H1 (cell line): ENCODE measurements at regions not wholly inside any gene's neighbourhood (a gene's known extent, or its start where the extent isn't known, plus 50 kb on each side); places are given as distances from the start of the nearest gene placed in this dataset.

Experiments used
- CTCF ChIA-PET: fragments of 300-600 bp; sonication (Branson Sonifier 250); formaldehyde crosslinking; loops from one replicate; lab custom pipeline; 2021; ENCODE audit not compliant: partially characterized antibody; lab: Charles Lee
- POLR2A ChIA-PET: fragments of 300-600 bp; sonication (Branson Sonifier 250); formaldehyde crosslinking; loops from one replicate; lab custom pipeline; 2021; ENCODE audit warnings: inconsistent platforms; ENCODE audit not compliant: partially characterized antibody; lab: Charles Lee
- DNase-seq, 2 experiments: peaks; one replicate each; pipeline versions ENCODE4 v3.0.0 to v3.0.0-alpha.2; 2010 to 2022; ENCODE audit warnings: low spot score in 2 of 2, low read depth in 1 of 2, mixed read lengths in 1 of 2
- FAIRE-seq: peaks from 2 replicates; lab custom pipeline; 2011; peaks lifted over from hg19 to GRCh38; lab: Jason Lieb, UNC
- H2AFZ ChIP-seq: 2 replicates; pipeline ENCODE4 v1.8.1; 2012; ENCODE audit warnings: low read length, inconsistent platforms
- H2AK5ac ChIP-seq: 2 replicates; pipeline ENCODE4 v1.6.1; 2013; ENCODE audit warnings: low read depth, low read length
- H2BK120ac ChIP-seq: replicated peaks from 2 replicates; pipeline ENCODE3; 2013; ENCODE audit warnings: low read depth, low read length, inconsistent platforms
- H2BK12ac ChIP-seq: 2 replicates; pipeline ENCODE4 v1.6.1; 2013; ENCODE audit warnings: low read depth, low read length
- H2BK15ac ChIP-seq: 2 replicates; pipeline ENCODE4 v1.6.1; 2013; ENCODE audit warnings: low read length
- H2BK20ac ChIP-seq: 2 replicates; pipeline ENCODE4 v1.6.1; 2013; ENCODE audit warnings: low read length
- H2BK5ac ChIP-seq: 2 replicates; pipeline ENCODE4 v1.6.1; 2013; ENCODE audit warnings: low read depth, low read length
- H3K14ac ChIP-seq: 2 replicates; pipeline ENCODE4 v1.6.1; 2013; ENCODE audit warnings: inconsistent platforms; ENCODE audit not compliant: insufficient read length
- H3K18ac ChIP-seq: 2 replicates; pipeline ENCODE4 v1.6.1; 2013; ENCODE audit warnings: low read length; ENCODE audit errors: extremely low read depth
- H3K23ac ChIP-seq: 2 replicates; pipeline ENCODE4 v1.6.1; 2013; ENCODE audit warnings: inconsistent platforms; ENCODE audit not compliant: insufficient read length
- H3K23me2 ChIP-seq: 2 replicates; pipeline ENCODE4 v1.6.1; 2013; ENCODE audit warnings: low read depth, low read length
- H3K27ac ChIP-seq: 2 replicates; pipeline ENCODE4 v1.6.1; 2011; ENCODE audit warnings: low read depth, low read length, inconsistent platforms
- H3K27me3 ChIP-seq, 4 experiments: replicated peaks in 1 of 4; 1 replicate in 1 of 4; 2 replicates in 3 of 4; pipeline versions ENCODE4 v1.6.1 to v1.8.1; 2011 to 2013; ENCODE audit warnings: low read length in 3 of 4, mild to moderate bottlenecking in 3 of 4, inconsistent platforms in 2 of 4, mixed read lengths in 2 of 4, moderate library complexity in 1 of 4; ENCODE audit not compliant: control insufficient read depth in 3 of 4, insufficient read depth in 3 of 4; ENCODE audit errors: extremely low read depth in 1 of 4
- H3K36me3 ChIP-seq, 4 experiments: 2 replicates each; pipeline versions ENCODE4 v1.6.1 to v1.8.1; 2011 to 2013; ENCODE audit warnings: mild to moderate bottlenecking in 4 of 4, low read length in 3 of 4, moderate library complexity in 2 of 4, control low read depth in 1 of 4, inconsistent platforms in 1 of 4; ENCODE audit not compliant: insufficient read depth in 4 of 4, control insufficient read depth in 2 of 4
- H3K4ac ChIP-seq: replicated peaks from 2 replicates; pipeline ENCODE3; 2013; ENCODE audit warnings: low read length, low read depth, mixed read lengths, inconsistent platforms; ENCODE audit not compliant: insufficient read length
- H3K4me1 ChIP-seq, 4 experiments: replicated peaks in 1 of 4; 1 replicate in 1 of 4; 2 replicates in 3 of 4; pipeline versions ENCODE4 v1.6.1 to v1.8.1; 2011 to 2013; ENCODE audit warnings: low read length in 3 of 4, inconsistent platforms in 2 of 4, mixed read lengths in 1 of 4; ENCODE audit not compliant: insufficient read depth in 4 of 4, control insufficient read depth in 3 of 4
- H3K4me2 ChIP-seq, 2 experiments: 2 replicates each; pipeline versions ENCODE4 v1.6.1 to v1.8.1; 2011 to 2013; ENCODE audit warnings: low read depth in 2 of 2, low read length in 2 of 2, control low read depth in 1 of 2, inconsistent platforms in 1 of 2, mild to moderate bottlenecking in 1 of 2; ENCODE audit not compliant: insufficient read depth in 1 of 2
- H3K4me3 ChIP-seq, 4 experiments: fragments of 200-600, 300-600 bp in 1 of 4; sonication (generic), shearing (Covaris generic), sonication (Bioruptor Twin) in 1 of 4; 2 replicates each; pipeline versions ENCODE4 v1.5.1 to v1.8.1; 2011 to 2016; ENCODE audit warnings: low read length in 4 of 4, low read depth in 3 of 4, control low read depth in 2 of 4, inconsistent platforms in 2 of 4, mild to moderate bottlenecking in 2 of 4, mixed read lengths in 1 of 4, moderate library complexity in 1 of 4; ENCODE audit not compliant: insufficient read depth in 2 of 4; ENCODE audit errors: extremely low read depth in 1 of 4
- H3K56ac ChIP-seq: replicated peaks from 2 replicates; pipeline ENCODE3; 2013; ENCODE audit warnings: low read depth, mild to moderate bottlenecking, mixed read lengths, low read length, inconsistent platforms; ENCODE audit not compliant: insufficient read length
- H3K79me1 ChIP-seq: 2 replicates; pipeline ENCODE4 v1.6.1; 2013; ENCODE audit warnings: low read depth, low read length, control low read depth
- H3K79me2 ChIP-seq, 2 experiments: 2 replicates each; pipeline versions ENCODE4 v1.6.1 to v1.8.1; 2012 to 2013; ENCODE audit warnings: low read length in 2 of 2, mild to moderate bottlenecking in 2 of 2, inconsistent platforms in 1 of 2; ENCODE audit not compliant: insufficient read depth in 2 of 2, control insufficient read depth in 1 of 2
- H3K9ac ChIP-seq, 4 experiments: replicated peaks in 1 of 4; 1 replicate in 1 of 4; 2 replicates in 3 of 4; pipeline versions ENCODE4 v1.6.1 to v1.8.1; 2011 to 2013; ENCODE audit warnings: low read depth in 3 of 4, low read length in 3 of 4, control low read depth in 2 of 4, mild to moderate bottlenecking in 2 of 4, moderate library complexity in 2 of 4, inconsistent platforms in 1 of 4; ENCODE audit errors: extremely low read depth in 1 of 4
- H3K9me3 ChIP-seq, 2 experiments: 2 replicates each; pipeline versions ENCODE4 v1.6.1 to v1.8.1; 2012 to 2013; ENCODE audit warnings: mild to moderate bottlenecking in 2 of 2, moderate library complexity in 2 of 2, control low read depth in 1 of 2, inconsistent platforms in 1 of 2, low read depth in 1 of 2, low read length in 1 of 2, mixed read lengths in 1 of 2; ENCODE audit not compliant: insufficient read depth in 2 of 2
- H4K20me1 ChIP-seq, 2 experiments: replicated peaks in 1 of 2; 2 replicates each; pipeline versions ENCODE3 to v1.8.1; 2011 to 2013; ENCODE audit warnings: inconsistent platforms in 2 of 2, low read length in 2 of 2, mild to moderate bottlenecking in 1 of 2; ENCODE audit not compliant: insufficient read depth in 2 of 2, control insufficient read depth in 1 of 2
- H4K5ac ChIP-seq: 2 replicates; pipeline ENCODE4 v1.6.1; 2013; ENCODE audit warnings: low read length, low read depth, mixed read lengths, inconsistent platforms; ENCODE audit not compliant: insufficient read length
- H4K8ac ChIP-seq: 2 replicates; pipeline ENCODE4 v1.8.0; 2013; ENCODE audit warnings: mild to moderate bottlenecking, moderate library complexity, low read length, inconsistent platforms; ENCODE audit not compliant: insufficient read depth; ENCODE audit errors: extremely low read depth
- H4K91ac ChIP-seq: replicated peaks from 2 replicates; pipeline ENCODE3; 2013; ENCODE audit warnings: low read length, mixed read lengths, inconsistent platforms; ENCODE audit not compliant: insufficient read length
- CHD1 ChIP-seq: IDR thresholded peaks from 2 replicates; pipeline ENCODE4 v1.6.1; 2012; ENCODE audit warnings: low read depth, low read length, improper control_type of control experiment
- CHD2 ChIP-seq: IDR thresholded peaks from 2 replicates; pipeline ENCODE4 v1.6.1; 2012; ENCODE audit warnings: low read length, improper control_type of control experiment
- FOSL1 ChIP-seq: IDR thresholded peaks from 2 replicates; pipeline ENCODE4 v1.6.1; 2011; ENCODE audit warnings: mild to moderate bottlenecking, low read depth, low read length, moderate library complexity; ENCODE audit not compliant: insufficient read depth
- GTF2F1 ChIP-seq: IDR thresholded peaks from 2 replicates; pipeline ENCODE4 v1.6.1; 2012; ENCODE audit warnings: low read depth, low read length, improper control_type of control experiment, borderline replicate concordance
- SAP30 ChIP-seq: fragments of 300-600 bp; sonication (generic); IDR thresholded peaks from 2 replicates; pipeline ENCODE4 v1.7.1; 2012; ENCODE audit warnings: low read length, moderate library complexity, mild to moderate bottlenecking, inconsistent platforms; ENCODE audit not compliant: insufficient read depth, insufficient replicate concordance
- TEAD4 ChIP-seq: IDR thresholded peaks from 2 replicates; pipeline ENCODE4 v1.6.1; 2012; ENCODE audit warnings: low read depth, low read length, inconsistent platforms, mixed read lengths
- WGBS, 2 experiments: shearing (Covaris generic) in 1 of 2; methylation state at CpG; one replicate each; pipeline versions ENCODE4 v1.1.6 to v1.1.7; 2013 to 2015; ENCODE audit warnings: low lambda C conversion rate in 2 of 2, mixed read lengths in 2 of 2, inconsistent platforms in 1 of 2, low coverage in 1 of 2, missing lambda C conversion rate in 1 of 2; ENCODE audit not compliant: insufficient replicate concordance in 2 of 2, insufficient coverage in 1 of 2, insufficient read length in 1 of 2; ENCODE audit errors: extremely low coverage in 1 of 2, missing lambda C conversion rate in 1 of 2; 5-methylcytosine and 5-hydroxymethylcytosine counted together
- TF ChIP-seq, protein P1 (sequence below): IDR thresholded peaks from 2 replicates; pipeline ENCODE4 v1.6.1; 2011; ENCODE audit warnings: low read depth, mild to moderate bottlenecking, low read length; ENCODE audit not compliant: insufficient read depth
- TF ChIP-seq, protein P2 (sequence below), 3 experiments: IDR thresholded peaks; 1 replicate in 2 of 3; 2 replicates in 1 of 3; pipeline versions ENCODE4 v1.5.1 to v1.6.1; 2011; ENCODE audit warnings: low read length in 3 of 3, mild to moderate bottlenecking in 3 of 3, inconsistent platforms in 2 of 3, low read depth in 1 of 3, moderate library complexity in 1 of 3; ENCODE audit not compliant: insufficient read depth in 1 of 3; ENCODE audit errors: control extremely low read depth in 1 of 3

DNA sequence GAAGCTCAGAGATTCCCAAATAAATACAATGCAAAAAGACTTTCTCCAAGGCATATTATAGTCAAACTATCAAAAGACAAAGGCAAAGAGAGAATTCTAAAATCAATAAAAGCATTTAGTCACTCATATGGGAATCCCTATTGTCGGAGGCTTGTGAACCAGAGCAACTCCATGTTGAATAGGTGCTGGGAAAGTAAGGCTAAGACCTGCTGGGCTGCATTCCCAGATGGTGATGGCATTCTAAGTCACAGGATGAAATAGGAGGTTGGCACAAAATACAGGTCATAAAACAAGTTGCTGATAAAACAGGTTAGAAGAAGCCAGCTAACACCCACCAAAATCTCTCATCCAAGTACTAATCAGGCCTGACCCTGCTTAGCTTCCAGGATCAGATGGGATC is 84.5 kb downstream of the JRKL start:
- Histone ChIP-seq H4K8ac (no peak overlapping the region), H2BK15ac (no peak overlapping the region), H2AK5ac (no peak overlapping the region), H2BK20ac (no peak overlapping the region), H3K79me2 (no peaks in the 10 kb centered on the region), H2BK12ac (no peak overlapping the region), H3K4me1 (no peaks in the 10 kb centered on the region), H3K14ac (no peak overlapping the region), H3K18ac (no peak overlapping the region), H2BK5ac (no peak overlapping the region), H3K9ac (no peak overlapping the region), H4K91ac (no peak overlapping the region), H2BK120ac (no peak overlapping the region), H2AFZ (no peak overlapping the region), H3K23me2 (no peaks in the 10 kb centered on the region), H4K20me1 (no peaks in the 10 kb centered on the region), H3K79me1 (no peaks in the 10 kb centered on the region), H3K27ac (no peak overlapping the region), H3K4ac (no peak overlapping the region), H3K9me3 (no peaks in the 10 kb centered on the region; a peak in 1 of 4 replicates), H3K56ac (no peak overlapping the region), H3K36me3 (no peaks in the 10 kb centered on the region), H3K4me3 (no peak overlapping the region), H3K27me3 (peaks cover 0 to 1% (median 0%) of the 10 kb centered on the region in 4 experiments; a peak in 1 of 7 replicates), H4K5ac (no peak overlapping the region), H3K23ac (no peak overlapping the region), H3K4me2 (no peak overlapping the region)
- WGBS, 2 experiments, result 90% methylated on average over 1 of the region's 1 CpG; no CpG with 5 or more reads in 1 of the 2 experiments
- TF ChIP-seq CHD1, result no peak
- TF ChIP-seq FOSL1, result no peak
- TF ChIP-seq SAP30, result no peak
- no peak for TF ChIP-seq CHD2
- no peak for TF ChIP-seq TEAD4
- TF ChIP-seq, protein P1, sequence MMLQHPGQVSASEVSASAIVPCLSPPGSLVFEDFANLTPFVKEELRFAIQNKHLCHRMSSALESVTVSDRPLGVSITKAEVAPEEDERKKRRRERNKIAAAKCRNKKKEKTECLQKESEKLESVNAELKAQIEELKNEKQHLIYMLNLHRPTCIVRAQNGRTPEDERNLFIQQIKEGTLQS, result no peak
- TF ChIP-seq, protein P2, sequence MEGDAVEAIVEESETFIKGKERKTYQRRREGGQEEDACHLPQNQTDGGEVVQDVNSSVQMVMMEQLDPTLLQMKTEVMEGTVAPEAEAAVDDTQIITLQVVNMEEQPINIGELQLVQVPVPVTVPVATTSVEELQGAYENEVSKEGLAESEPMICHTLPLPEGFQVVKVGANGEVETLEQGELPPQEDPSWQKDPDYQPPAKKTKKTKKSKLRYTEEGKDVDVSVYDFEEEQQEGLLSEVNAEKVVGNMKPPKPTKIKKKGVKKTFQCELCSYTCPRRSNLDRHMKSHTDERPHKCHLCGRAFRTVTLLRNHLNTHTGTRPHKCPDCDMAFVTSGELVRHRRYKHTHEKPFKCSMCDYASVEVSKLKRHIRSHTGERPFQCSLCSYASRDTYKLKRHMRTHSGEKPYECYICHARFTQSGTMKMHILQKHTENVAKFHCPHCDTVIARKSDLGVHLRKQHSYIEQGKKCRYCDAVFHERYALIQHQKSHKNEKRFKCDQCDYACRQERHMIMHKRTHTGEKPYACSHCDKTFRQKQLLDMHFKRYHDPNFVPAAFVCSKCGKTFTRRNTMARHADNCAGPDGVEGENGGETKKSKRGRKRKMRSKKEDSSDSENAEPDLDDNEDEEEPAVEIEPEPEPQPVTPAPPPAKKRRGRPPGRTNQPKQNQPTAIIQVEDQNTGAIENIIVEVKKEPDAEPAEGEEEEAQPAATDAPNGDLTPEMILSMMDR (IDR thresholded peaks at IDR 0.05; ENCODE audit: control extremely low read depth in 1 of 3, insufficient read depth in 1 of 3, low read depth in 1 of 3, low read length in 3 of 3), result no peak
- no peak for TF ChIP-seq GTF2F1
- no peak for FAIRE-seq
- CTCF ChIA-PET, result interaction anchor here (3.4 kb wide), 1 partner anchor 11 kb away, joined by 12 read pairs; no protein-coding TSS in a partner anchor
- POLR2A ChIA-PET, result no interaction called here
- no peak for DNase-seq
